HPDE6-E6E7 (cell line): ENCODE measurements at regions not wholly inside any gene's neighbourhood (a gene's known extent, or its start where the extent isn't known, plus 50 kb on each side); places are given as distances from the start of the nearest gene placed in this dataset.

ENCODE experiments used
- DNase-seq: peaks from one replicate; pipeline ENCODE4 v3.0.0; 2011; ENCODE audit warnings: missing footprints; ENCODE audit errors: extremely low spot score

DNA sequence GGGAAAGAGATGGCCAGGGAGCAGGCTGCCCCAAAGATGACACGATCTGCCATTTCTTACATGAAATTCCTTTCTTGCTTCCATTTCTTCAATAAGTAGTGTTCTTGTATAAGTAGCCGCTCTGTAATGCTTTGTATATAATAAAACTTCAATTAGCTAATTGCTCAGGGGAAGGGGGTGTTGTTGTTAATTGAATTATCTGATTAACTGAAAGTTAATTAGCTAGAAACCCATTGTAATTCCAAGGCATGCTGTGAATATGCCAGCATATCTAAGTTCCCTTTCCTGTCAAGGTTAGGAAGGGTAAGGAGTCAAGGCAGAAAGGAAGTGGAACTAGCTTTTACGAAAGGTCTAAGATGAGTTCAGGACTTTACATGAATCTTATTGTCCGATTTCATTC, 765.9 kb downstream of the TYW1 start:
- no peak for DNase-seq

- no peak for DNase-seq
These were observed 767.7 kb downstream of the TYW1 start for GRCh38 chr7:67764289-67764688.

DNA sequence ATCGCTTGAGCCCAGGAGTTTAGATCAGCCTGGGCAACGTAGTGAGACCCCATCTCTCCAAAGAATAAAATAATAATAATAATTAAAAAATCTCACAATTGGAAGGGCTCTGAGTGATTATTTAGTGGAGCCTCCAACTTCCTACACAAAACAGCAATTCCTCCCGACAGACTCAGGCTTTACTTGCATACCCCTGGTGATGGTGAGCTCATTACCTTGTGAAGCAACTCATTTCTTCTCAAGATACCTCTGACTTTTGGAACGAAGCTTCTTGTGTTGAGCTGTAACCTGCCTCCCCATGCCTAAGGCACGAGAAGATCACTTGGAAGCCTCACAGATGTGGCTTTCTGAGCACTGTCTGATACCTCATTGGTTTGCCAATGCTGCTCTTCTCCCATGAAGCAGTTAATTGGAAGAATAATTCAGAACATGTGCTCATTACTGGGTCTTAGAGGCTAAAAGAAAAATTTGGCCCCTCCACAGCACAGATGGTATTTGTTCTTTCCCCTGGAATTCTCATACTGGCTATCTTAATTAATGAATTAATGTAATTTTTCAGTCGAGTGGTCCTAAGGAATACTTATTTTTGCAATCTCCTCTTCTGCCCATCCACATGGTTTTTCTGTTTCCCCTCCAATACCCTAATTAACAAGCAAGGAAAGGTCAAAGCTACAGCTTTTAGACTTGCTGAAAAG, 769.0 kb downstream of the TYW1 start:
- DNase-seq: no peak

DNA sequence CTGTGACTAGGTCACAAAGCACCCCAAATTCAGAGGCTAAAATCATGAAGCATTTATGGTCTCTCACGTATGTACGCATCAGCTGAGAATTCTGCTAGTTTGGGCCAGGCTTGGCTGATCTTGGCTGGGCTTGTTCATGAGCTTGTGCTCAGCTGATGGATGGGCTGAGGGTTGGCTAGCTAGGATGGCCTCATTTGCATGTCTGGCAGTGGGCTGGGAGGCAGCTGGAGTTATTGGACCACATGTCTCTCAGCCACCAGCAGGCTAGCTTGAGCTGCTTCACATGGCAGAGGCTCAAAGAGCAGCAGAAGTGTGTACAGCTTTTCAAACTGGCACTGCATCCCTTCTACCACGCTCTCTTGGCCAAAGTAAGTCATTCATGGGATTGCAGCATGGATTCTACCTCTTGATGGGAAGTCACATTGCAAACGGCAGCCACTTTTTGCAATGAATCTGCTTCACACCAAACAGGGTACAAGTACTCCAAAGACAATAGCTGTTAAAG, 770.3 kb downstream of the TYW1 start:
- no peak for DNase-seq

DNA sequence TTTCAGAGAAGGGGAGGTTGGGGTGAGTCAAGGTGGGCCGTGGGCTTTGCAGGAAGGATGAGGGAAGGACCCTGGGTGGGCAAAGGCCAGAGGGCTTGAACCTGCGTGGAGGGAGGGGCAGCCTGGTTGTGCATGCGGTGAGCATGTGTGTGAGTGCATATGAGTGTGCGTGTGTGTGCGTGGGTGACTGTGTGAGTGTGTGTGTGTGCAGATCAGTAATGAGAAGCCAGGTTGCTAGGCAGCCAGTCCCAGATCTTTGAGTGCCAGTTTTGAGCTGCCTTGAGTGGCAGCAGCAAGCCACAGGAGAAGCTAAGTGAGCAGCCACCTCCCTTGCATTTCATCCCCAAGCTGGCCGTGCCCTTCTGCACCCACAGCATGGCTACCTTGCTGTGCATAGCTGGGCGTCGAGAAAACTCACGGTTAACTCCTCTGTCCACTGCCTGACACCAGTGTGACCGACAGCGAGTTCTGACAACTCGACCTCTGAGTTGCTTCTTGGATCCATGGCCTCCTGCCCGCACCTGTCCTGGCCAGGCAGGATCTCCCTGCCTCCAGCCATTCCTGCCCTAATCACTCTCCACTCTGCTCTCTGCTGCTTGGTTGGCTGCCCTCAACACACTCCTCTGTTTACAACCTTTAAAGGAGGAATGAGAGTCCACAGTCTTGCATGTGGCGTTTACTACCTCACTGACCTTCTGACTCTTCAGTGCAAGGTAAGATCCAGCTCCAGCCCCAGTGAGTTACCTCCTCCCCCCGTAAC, 775.4 kb downstream of the TYW1 start:
- no peak for DNase-seq

DNA sequence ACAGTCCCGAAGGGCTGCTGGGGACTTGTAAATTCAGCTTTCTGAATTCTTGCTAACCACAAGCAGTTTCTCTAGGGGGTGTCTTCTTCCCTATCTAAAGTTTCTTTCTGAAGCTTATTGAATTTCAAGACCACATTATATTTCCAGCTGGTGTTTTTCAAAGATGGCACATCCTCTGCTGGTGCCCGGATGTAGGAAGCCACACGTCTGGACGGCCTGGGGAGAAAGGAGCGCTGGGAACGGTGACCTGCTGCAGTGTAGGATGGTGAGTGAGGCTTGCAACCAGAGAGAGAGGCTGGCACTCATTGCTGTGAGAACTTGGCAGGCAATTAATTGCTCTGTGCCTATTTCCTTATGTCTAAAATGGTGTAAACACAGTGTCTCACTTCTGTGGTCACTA, 776.4 kb downstream of the TYW1 start:
- DNase-seq: no peak

- no peak for DNase-seq
These were observed 780.5 kb downstream of the TYW1 start for GRCh38 chr7:67777119-67777518.

DNA sequence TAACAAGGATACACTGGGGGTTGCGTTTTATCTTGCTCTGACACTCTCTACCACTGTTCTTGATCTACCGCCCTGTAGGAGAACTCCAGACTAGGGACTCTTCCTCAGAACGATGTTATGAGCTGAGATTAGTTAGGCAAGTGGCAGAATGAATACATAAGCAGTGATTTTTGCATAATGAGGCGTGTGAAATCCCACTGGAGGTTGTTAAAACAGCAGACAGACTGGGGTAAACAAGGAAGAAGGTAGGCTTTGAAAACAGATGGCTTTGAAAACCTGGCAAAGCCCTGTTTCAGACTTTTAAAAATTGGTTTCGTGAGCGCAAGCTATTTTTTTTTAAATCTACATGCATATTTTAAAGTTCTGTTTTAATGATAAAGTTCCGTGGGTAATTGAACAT, 785.2 kb downstream of the TYW1 start:
- DNase-seq: no peak

- no peak for DNase-seq
These were observed 789.4 kb downstream of the TYW1 start for GRCh38 chr7:67786021-67786420.

DNA sequence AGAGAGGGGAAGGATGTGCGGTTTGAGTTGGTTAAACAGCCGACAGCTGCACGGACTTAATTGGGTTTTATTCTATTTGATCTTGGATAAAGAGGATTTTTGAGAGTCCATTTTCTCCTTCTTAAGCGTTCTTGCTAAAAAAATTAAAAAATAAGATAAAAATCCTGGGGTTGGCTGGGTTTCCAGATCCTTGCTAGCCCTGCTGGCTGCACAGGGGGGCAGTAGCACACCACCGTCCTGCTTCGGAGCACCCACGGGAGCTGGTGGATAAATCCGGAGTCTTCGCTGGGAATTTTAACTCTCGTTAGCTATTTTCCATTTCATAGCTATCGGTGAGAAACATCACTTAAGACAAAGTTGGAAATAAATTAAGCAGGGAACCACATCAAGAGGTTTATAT, 792.0 kb downstream of the TYW1 start:
- no peak for DNase-seq

- DNase-seq: no peak
These were observed 795.3 kb downstream of the TYW1 start for GRCh38 chr7:67791918-67792317.

DNA sequence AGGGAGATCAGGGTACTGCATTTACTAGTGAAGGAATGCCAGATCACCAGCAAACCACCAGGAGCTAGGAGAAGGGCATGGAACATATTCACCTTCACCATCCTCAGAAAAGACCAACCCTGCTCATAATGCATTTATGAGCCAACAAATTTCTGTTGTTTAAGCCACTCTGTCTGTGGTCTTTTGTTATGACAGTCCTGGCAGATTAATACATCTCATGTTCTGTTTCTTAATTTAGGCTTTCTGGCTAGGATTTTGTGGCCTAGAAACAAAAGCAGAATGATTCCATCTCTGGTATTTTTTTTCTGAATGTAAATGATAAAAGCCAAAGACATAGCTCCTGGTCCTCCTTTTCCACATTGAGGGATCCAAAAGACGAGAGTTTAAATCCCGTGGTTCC, 797.9 kb downstream of the TYW1 start:
- DNase-seq: no peak

DNA sequence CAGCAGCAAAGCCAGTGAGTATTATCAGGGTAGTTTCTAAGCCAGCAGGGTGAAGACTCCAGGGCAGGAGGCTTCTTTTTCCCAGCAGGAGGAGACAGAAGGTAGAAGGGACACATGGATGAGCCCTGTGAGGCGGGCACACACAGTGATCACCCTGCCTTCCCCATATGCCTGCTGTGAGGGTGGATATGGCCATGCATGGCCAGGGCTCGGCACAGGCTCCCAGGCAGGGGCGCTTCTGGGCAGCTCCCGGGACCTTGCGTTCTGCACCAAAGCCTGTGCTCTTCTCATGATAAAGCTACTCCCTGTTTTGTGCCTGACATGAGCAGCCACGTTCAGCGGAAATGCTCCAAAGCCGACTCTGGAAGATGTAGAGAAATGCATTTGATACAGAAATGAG, 807.2 kb downstream of the TYW1 start:
- no peak for DNase-seq

- DNase-seq: no peak
These were observed 809.4 kb downstream of the TYW1 start for GRCh38 chr7:67805921-67806471.

GRCh38 chr7:67807826-67808225, 811.2 kb downstream of the TYW1 start:
- no peak for DNase-seq

- DNase-seq: no peak
These were observed 813.0 kb downstream of the TYW1 start for GRCh38 chr7:67809586-67809985.

GRCh38 chr7:67813621-67814292, 817.1 kb downstream of the TYW1 start:
- no peak for DNase-seq

DNA sequence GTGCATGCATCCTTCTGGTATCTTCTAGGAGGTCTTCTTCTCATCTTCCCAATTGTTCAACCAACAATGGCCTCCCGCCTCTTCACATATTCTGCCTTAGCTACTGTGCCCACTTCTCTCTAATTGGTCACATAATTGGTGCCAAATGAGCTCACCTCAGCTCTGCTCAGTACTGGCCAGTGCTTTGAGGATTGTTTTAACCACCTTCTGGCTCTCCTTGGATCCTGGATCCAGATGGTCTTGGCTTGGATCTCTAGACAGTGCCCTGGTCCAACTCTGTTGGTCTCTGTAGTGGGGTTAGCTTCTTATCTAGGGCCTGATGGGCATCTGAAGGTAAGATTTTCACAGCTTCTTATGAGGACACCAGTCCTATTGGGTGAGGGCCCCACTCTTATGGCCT, 820.8 kb downstream of the TYW1 start:
- no peak for DNase-seq

DNA sequence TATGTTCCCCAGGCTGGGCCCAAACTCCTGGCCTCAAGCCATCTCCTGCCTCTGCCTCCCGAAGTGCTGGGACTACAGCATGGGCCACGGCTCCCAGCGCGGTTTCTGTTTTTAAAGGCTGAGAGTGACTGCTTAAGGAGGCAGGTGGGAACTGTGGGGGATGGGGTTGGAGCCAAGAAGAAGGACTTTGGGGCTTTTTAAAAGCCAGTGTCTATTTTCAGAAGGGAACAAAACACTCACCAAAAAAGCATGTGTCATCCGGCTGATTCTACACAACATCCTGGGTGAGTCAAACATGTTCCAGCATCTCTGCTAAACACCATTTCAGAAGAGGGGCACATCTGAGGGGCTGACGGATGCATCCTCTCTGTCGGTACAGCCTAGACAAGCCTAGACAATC, 824.5 kb downstream of the TYW1 start:
- no peak for DNase-seq

DNA sequence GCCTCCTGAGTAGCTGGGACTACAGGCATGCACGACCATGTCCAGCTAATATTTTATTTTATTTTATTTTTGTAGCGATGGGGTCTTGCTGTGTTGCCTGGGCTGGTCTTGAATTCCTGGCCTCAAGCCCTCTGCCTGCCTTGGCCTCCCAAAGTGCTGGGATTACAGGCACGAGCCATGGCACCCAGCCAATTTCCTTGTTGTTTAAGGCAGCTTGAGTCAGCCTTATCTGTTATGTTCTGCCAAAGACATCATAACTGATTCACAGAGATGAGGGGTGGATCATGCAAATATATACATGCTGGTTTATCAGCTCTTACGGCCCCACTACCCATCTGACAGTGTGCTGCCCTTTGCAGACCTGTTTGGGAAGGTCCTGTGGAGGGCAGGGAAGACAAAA, 826.7 kb downstream of the TYW1 start:
- DNase-seq: no peak

- DNase-seq: no peak
These were observed 828.7 kb downstream of the TYW1 start for GRCh38 chr7:67825356-67825755.

DNA sequence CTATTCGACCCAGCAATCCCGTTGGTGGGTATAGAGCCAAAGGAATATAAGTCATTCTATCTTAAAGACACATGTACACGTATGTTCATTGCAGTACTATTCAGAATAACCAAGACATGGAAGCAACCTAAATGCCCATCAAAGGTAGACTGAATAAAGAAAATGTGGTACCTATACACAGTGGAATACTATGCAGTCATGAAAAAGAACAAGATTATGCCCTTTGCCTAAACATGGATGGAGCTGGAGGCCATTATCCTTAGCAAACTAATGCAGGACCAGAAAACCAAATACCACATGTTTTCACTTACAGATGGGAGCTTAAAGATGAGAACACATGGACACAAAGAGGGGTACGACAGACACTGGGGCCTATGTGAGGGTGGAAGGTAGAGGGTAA, 845.3 kb downstream of the TYW1 start:
- DNase-seq: no peak

DNA sequence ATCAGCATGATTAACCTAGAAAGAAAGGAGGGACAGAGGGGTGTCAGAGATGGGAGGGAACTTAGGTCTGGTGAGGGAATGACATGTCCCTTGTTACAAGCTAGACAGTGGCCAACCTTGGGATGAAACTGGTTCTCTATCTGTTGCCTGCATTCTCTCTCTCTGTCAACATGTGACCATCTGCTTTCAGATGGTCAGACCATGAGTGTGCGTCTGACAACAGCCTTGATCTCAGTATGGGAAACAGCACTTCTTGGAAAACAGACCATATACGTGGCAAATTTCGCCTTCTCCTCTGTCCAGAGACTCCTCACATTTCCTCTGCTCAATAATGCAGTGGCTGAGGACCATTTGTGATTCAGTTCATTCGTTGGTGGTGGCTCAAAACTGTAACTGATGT, 845.9 kb downstream of the TYW1 start:
- no peak for DNase-seq
